Naive B cell (primary cell): ENCODE measurements at regions not wholly inside any gene's neighbourhood (a gene's known extent, or its start where the extent isn't known, plus 50 kb on each side); places are given as distances from the start of the nearest gene placed in this dataset.

Experiments
- ATAC-seq, 2 donors: fragments of 150-1000 bp; cut with Tn5 transposase; 2 replicates each; pipeline ENCODE4 v1.10.0; 2021; ENCODE audit warnings: low read depth in 2 of 2, mild to moderate bottlenecking in 2 of 2, moderate library complexity in 2 of 2
- DNase-seq: peaks from one replicate; pipeline ENCODE4 v3.0.0; 2022
- H3K27ac Mint-ChIP-seq, 6 donors: one replicate each; pipeline ENCODE4 v1.8.0; 2020 to 2022; ENCODE audit warnings: mild to moderate bottlenecking in 6 of 6, mixed read lengths in 6 of 6, moderate library complexity in 5 of 6, inconsistent platforms in 2 of 6
- H3K27me3 Mint-ChIP-seq, 3 donors: one replicate each; pipeline ENCODE4 v1.8.0; 2021 to 2022; ENCODE audit warnings: mixed read lengths in 3 of 3, mild to moderate bottlenecking in 1 of 3
- H3K36me3 Mint-ChIP-seq, 2 donors: one replicate each; pipeline ENCODE4 v1.8.0; 2020 to 2022; ENCODE audit warnings: mixed read lengths in 2 of 2, inconsistent platforms in 1 of 2, mild to moderate bottlenecking in 1 of 2
- H3K4me1 Mint-ChIP-seq, 3 donors: one replicate each; pipeline ENCODE4 v1.8.0; 2020 to 2022; ENCODE audit warnings: mixed read lengths in 3 of 3, inconsistent platforms in 1 of 3, mild to moderate bottlenecking in 1 of 3, moderate library complexity in 1 of 3
- H3K4me3 Mint-ChIP-seq, 8 donors: one replicate each; pipeline ENCODE4 v1.8.0; 2020 to 2022; ENCODE audit warnings: mild to moderate bottlenecking in 8 of 8, mixed read lengths in 8 of 8, moderate library complexity in 8 of 8, inconsistent platforms in 2 of 8
- H3K9me3 Mint-ChIP-seq, 7 donors: one replicate each; pipeline ENCODE4 v1.8.0; 2020 to 2022; ENCODE audit warnings: mixed read lengths in 7 of 7, mild to moderate bottlenecking in 5 of 7, inconsistent platforms in 2 of 7, moderate library complexity in 1 of 7

- no peak overlapping the region for H3K27ac Mint-ChIP-seq
- DNase-seq (no peak), ATAC-seq (no peak)
- no peak overlapping the region for H3K4me3 Mint-ChIP-seq
- peaks cover 0 to 6% (median 2%) of the 10 kb centered on the region in 7 donors for H3K9me3 Mint-ChIP-seq
- no peaks in the 10 kb centered on the region for H3K36me3 Mint-ChIP-seq
- H3K4me1 Mint-ChIP-seq: no peaks in the 10 kb centered on the region
- no peaks in the 10 kb centered on the region for H3K27me3 Mint-ChIP-seq
Measured at GRCh38 chr4:95602872-95603271, 54.1 kb upstream of the UNC5C start.

GRCh38 chr4:95601356-95601755 is 52.6 kb upstream of the UNC5C start:
- Mint-ChIP-seq H3K27me3 (no peaks in the 10 kb centered on the region), H3K27ac (no peak overlapping the region), H3K36me3 (no peaks in the 10 kb centered on the region), H3K4me1 (no peaks in the 10 kb centered on the region), H3K4me3 (no peak overlapping the region), H3K9me3 (peaks cover 0 to 5% (median 0%) of the 10 kb centered on the region in 7 donors)
- ATAC-seq (no peak), DNase-seq (no peak)

- no peaks in the 10 kb centered on the region for H3K27me3 Mint-ChIP-seq
- no peak overlapping the region for H3K4me3 Mint-ChIP-seq
Measured at GRCh38 chr4:95599777-95600400, 51.1 kb upstream of the UNC5C start.

More at GRCh38 chr4:95599777-95600400, 51.1 kb upstream of the UNC5C start:
- ATAC-seq: no peak
- Mint-ChIP-seq H3K27ac (no peak overlapping the region), H3K36me3 (no peaks in the 10 kb centered on the region), H3K9me3 (peaks cover 0 to 5% (median 0%) of the 10 kb centered on the region in 7 donors), H3K4me1 (no peaks in the 10 kb centered on the region)
- no peak for DNase-seq
